ENCODE measurements at regions not wholly inside any gene's neighbourhood (a gene's known extent, or its start where the extent isn't known, plus 50 kb on each side); places are given as distances from the start of the nearest gene placed in this dataset.

- 37 to 61% methylated on average over 2 of the region's 2 CpGs for WGBS, 2 donors
- Histone ChIP-seq H3K27ac (no peak overlapping the region), H3K9me3 (no peaks in the 10 kb centered on the region), H3K36me3 (no peaks in the 10 kb centered on the region), H3K4me3 (no peak overlapping the region), H3K4me1 (no peaks in the 10 kb centered on the region), H3K27me3 (no peaks in the 10 kb centered on the region)
- intact Hi-C loops (cut with DNase I) = no loop called here
- no peak for TF ChIP-seq CTCF (IDR thresholded peaks at IDR 0.05)
- no peak for DNase-seq
- no peak for ATAC-seq
These were observed 167.2 kb downstream of the CEP135 start for GRCh38 chr4:56115898-56116297.

- no peaks in the 10 kb centered on the region for H3K9me3 ChIP-seq
- intact Hi-C loops (cut with DNase I) = no loop called here
- ATAC-seq = no peak
- no peak for DNase-seq
- no peaks in the 10 kb centered on the region for H3K36me3 ChIP-seq
- H3K27me3 ChIP-seq = no peaks in the 10 kb centered on the region
- no peaks in the 10 kb centered on the region for H3K4me1 ChIP-seq
- 85 to 86% methylated on average over 4 of the region's 4 CpGs for WGBS, 2 donors
- no peak overlapping the region for H3K27ac ChIP-seq
- TF ChIP-seq CTCF (IDR thresholded peaks at IDR 0.05) = no peak
- no peak overlapping the region for H3K4me3 ChIP-seq
These were observed 163.6 kb downstream of the CEP135 start for GRCh38 chr4:56112377-56112776.

- no peak for ATAC-seq
- H3K27ac ChIP-seq = no peak overlapping the region
- intact Hi-C loops (cut with DNase I) = no loop called here
- 75 to 80% methylated on average over 11 of the region's 11 CpGs for WGBS, 2 donors
- DNase-seq = no peak
- no peaks in the 10 kb centered on the region for H3K27me3 ChIP-seq
- TF ChIP-seq CTCF (IDR thresholded peaks at IDR 0.05) = no peak
- no peaks in the 10 kb centered on the region for H3K9me3 ChIP-seq
- H3K4me1 ChIP-seq = no peaks in the 10 kb centered on the region
- H3K36me3 ChIP-seq = no peaks in the 10 kb centered on the region
- H3K4me3 ChIP-seq = no peak overlapping the region
These were observed 157.7 kb downstream of the CEP135 start for GRCh38 chr4:56106180-56107147.

- no peak for TF ChIP-seq CTCF (IDR thresholded peaks at IDR 0.05)
- Histone ChIP-seq H3K27me3 (no peaks in the 10 kb centered on the region), H3K9me3 (no peaks in the 10 kb centered on the region), H3K36me3 (no peaks in the 10 kb centered on the region), H3K4me1 (no peaks in the 10 kb centered on the region), H3K4me3 (no peak overlapping the region), H3K27ac (no peak overlapping the region)
- no peak for DNase-seq
- 88 to 94% methylated on average over 3 of the region's 3 CpGs for whole genome bisulfite sequencing, 2 donors
- no peak for ATAC-seq
- intact Hi-C loops (cut with DNase I) = no loop called here
These were observed 155.4 kb downstream of the CEP135 start for GRCh38 chr4:56104188-56104587.

All from heart right ventricle (tissue), 16 donors.